ENCODE measurements at regions not wholly inside any gene's neighbourhood (a gene's known extent, or its start where the extent isn't known, plus 50 kb on each side); places are given as distances from the start of the nearest gene placed in this dataset.

GRCh38 chrX:96563646-96564045 lies 121.0 kb upstream of the DIAPH2 start:
- DNase-seq (no peak), ATAC-seq (ENCODE audit: low read depth) (no peak)
- POLR2A ChIA-PET: no interaction called here
- CTCF ChIA-PET: no interaction called here
- no peak for TF ChIP-seq CTCF (IDR thresholded peaks at IDR 0.05)
- intact Hi-C loops (cut with micrococcal nuclease): no loop called here
- H3K4me3 Mint-ChIP-seq: no peak overlapping the region
- no peaks in the 10 kb centered on the region for H3K9me3 Mint-ChIP-seq
- H3K27ac Mint-ChIP-seq: no peak overlapping the region
- H3K4me1 Mint-ChIP-seq: no peaks in the 10 kb centered on the region
- H3K36me3 Mint-ChIP-seq (ENCODE audit: low read depth): no peaks in the 10 kb centered on the region
- H3K27me3 Mint-ChIP-seq: no peaks in the 10 kb centered on the region

- intact Hi-C loops (cut with micrococcal nuclease): no loop called here
- Mint-ChIP-seq H3K4me3 (no peak overlapping the region), H3K27me3 (no peaks in the 10 kb centered on the region), H3K27ac (no peak overlapping the region), H3K4me1 (no peaks in the 10 kb centered on the region), H3K9me3 (no peaks in the 10 kb centered on the region), H3K36me3 (ENCODE audit: low read depth) (no peaks in the 10 kb centered on the region)
- no peak for DNase-seq
- TF ChIP-seq CTCF (IDR thresholded peaks at IDR 0.05): no peak
- ATAC-seq (ENCODE audit: low read depth): no peak
- ChIA-PET CTCF (no interaction called here), POLR2A (no interaction called here)
Observed at GRCh38 chrX:96564595-96564994, 120.0 kb upstream of the DIAPH2 start.

GRCh38 chrX:96566878-96567277 lies 117.8 kb upstream of the DIAPH2 start:
- no peaks in the 10 kb centered on the region for H3K27me3 Mint-ChIP-seq
- ChIA-PET POLR2A (no interaction called here), CTCF (no interaction called here)
- intact Hi-C loops (cut with micrococcal nuclease): no loop called here
- H3K36me3 Mint-ChIP-seq (ENCODE audit: low read depth): no peaks in the 10 kb centered on the region
- H3K4me1 Mint-ChIP-seq: no peaks in the 10 kb centered on the region
- ATAC-seq (ENCODE audit: low read depth) (no peak), DNase-seq (no peak)
- no peak overlapping the region for H3K4me3 Mint-ChIP-seq
- no peak for TF ChIP-seq CTCF (IDR thresholded peaks at IDR 0.05)
- H3K9me3 Mint-ChIP-seq: peaks cover 2% of the 10 kb centered on the region
- H3K27ac Mint-ChIP-seq: no peak overlapping the region

GRCh38 chrX:96568071-96568470 lies 116.6 kb upstream of the DIAPH2 start:
- no peaks in the 10 kb centered on the region for H3K27me3 Mint-ChIP-seq
- no peaks in the 10 kb centered on the region for H3K36me3 Mint-ChIP-seq (ENCODE audit: low read depth)
- ChIA-PET POLR2A (no interaction called here), CTCF (no interaction called here)
- H3K27ac Mint-ChIP-seq: no peak overlapping the region
- DNase-seq (no peak), ATAC-seq (ENCODE audit: low read depth) (no peak)
- no peaks in the 10 kb centered on the region for H3K4me1 Mint-ChIP-seq
- intact Hi-C loops (cut with micrococcal nuclease): no loop called here
- H3K4me3 Mint-ChIP-seq: no peak overlapping the region
- H3K9me3 Mint-ChIP-seq: peaks cover 2% of the 10 kb centered on the region
- no peak for TF ChIP-seq CTCF (IDR thresholded peaks at IDR 0.05)

GRCh38 chrX:96569034-96569433 lies 115.6 kb upstream of the DIAPH2 start:
- no peak for DNase-seq
- Mint-ChIP-seq H3K27me3 (no peaks in the 10 kb centered on the region), H3K36me3 (ENCODE audit: low read depth) (no peaks in the 10 kb centered on the region), H3K4me3 (no peak overlapping the region), H3K9me3 (peaks cover 2% of the 10 kb centered on the region), H3K27ac (no peak overlapping the region), H3K4me1 (no peaks in the 10 kb centered on the region)
- ATAC-seq (ENCODE audit: low read depth): no peak
- intact Hi-C loops (cut with micrococcal nuclease): no loop called here
- TF ChIP-seq CTCF (IDR thresholded peaks at IDR 0.05): no peak
- POLR2A ChIA-PET: no interaction called here
- CTCF ChIA-PET: no interaction called here

Measured in activated B cell treated with CpG ODN at 0.5 μM for 24 hours (primary cell).